ENCODE measurements at regions not wholly inside any gene's neighbourhood (a gene's known extent, or its start where the extent isn't known, plus 50 kb on each side); places are given as distances from the start of the nearest gene placed in this dataset.

- intact Hi-C loops (cut with DNase I): no loop called here
- no peaks in the 10 kb centered on the region for H3K9me3 ChIP-seq
- H3K27me3 ChIP-seq: no peaks in the 10 kb centered on the region
- 82 to 88% methylated on average over 1 of the region's 1 CpG for WGBS, 2 donors
- no peak overlapping the region for H3K27ac ChIP-seq
- no peak overlapping the region for H3K4me3 ChIP-seq (replicated peaks in 1 of 3)
- no peak for DNase-seq
- no peaks in the 10 kb centered on the region for H3K4me1 ChIP-seq
- no peaks in the 10 kb centered on the region for H3K36me3 ChIP-seq
- no peak for TF ChIP-seq CTCF (IDR thresholded peaks at IDR 0.05)
- no peak for TF ChIP-seq POLR2A (IDR thresholded peaks at IDR 0.05)
Observed at GRCh38 chr14:43471595-43471994, 1035.5 kb downstream of the FSCB start.

- Histone ChIP-seq H3K36me3 (no peaks in the 10 kb centered on the region), H3K9me3 (no peaks in the 10 kb centered on the region), H3K27me3 (no peaks in the 10 kb centered on the region), H3K27ac (no peak overlapping the region), H3K4me3 (replicated peaks in 1 of 3) (no peak overlapping the region), H3K4me1 (no peaks in the 10 kb centered on the region)
- no peak for DNase-seq
- intact Hi-C loops (cut with DNase I): no loop called here
- 88% methylated on average over 1 of the region's 1 CpG for WGBS, 2 donors
- TF ChIP-seq CTCF (IDR thresholded peaks at IDR 0.05) (no peak), POLR2A (IDR thresholded peaks at IDR 0.05) (no peak)
Observed at GRCh38 chr14:43464968-43465367, 1042.1 kb downstream of the FSCB start.

GRCh38 chr14:43449291-43449690, 1057.8 kb downstream of the FSCB start:
- Histone ChIP-seq H3K36me3 (no peaks in the 10 kb centered on the region), H3K4me1 (no peaks in the 10 kb centered on the region)
- TF ChIP-seq POLR2A (IDR thresholded peaks at IDR 0.05) (no peak), CTCF (IDR thresholded peaks at IDR 0.05) (no peak)

GRCh38 chr14:43438056-43438455, 1069.0 kb downstream of the FSCB start:
- DNase-seq: no peak
- Histone ChIP-seq H3K27me3 (no peaks in the 10 kb centered on the region), H3K27ac (no peak overlapping the region), H3K9me3 (no peaks in the 10 kb centered on the region), H3K36me3 (no peaks in the 10 kb centered on the region), H3K4me3 (replicated peaks in 1 of 3) (no peak overlapping the region), H3K4me1 (no peaks in the 10 kb centered on the region)
- WGBS, 2 donors: 70 to 78% methylated on average over 3 of the region's 3 CpGs
- intact Hi-C loops (cut with DNase I): no loop called here
- TF ChIP-seq POLR2A (IDR thresholded peaks at IDR 0.05) (no peak), CTCF (IDR thresholded peaks at IDR 0.05) (no peak)

More at GRCh38 chr14:43449291-43449690, 1057.8 kb downstream of the FSCB start:
- DNase-seq: no peak
- no peak overlapping the region for H3K27ac ChIP-seq
- 26 to 39% methylated on average over 5 of the region's 5 CpGs for WGBS, 2 donors
- intact Hi-C loops (cut with DNase I): no loop called here
- H3K4me3 ChIP-seq (replicated peaks in 1 of 3): no peak overlapping the region
- H3K9me3 ChIP-seq: no peaks in the 10 kb centered on the region
- H3K27me3 ChIP-seq: no peaks in the 10 kb centered on the region

- no peaks in the 10 kb centered on the region for H3K9me3 ChIP-seq
- H3K27me3 ChIP-seq: no peaks in the 10 kb centered on the region
- DNase-seq: no peak
- TF ChIP-seq POLR2A (IDR thresholded peaks at IDR 0.05) (no peak), CTCF (IDR thresholded peaks at IDR 0.05) (no peak)
- no peaks in the 10 kb centered on the region for H3K36me3 ChIP-seq
- intact Hi-C loops (cut with DNase I): no loop called here
- no peak overlapping the region for H3K27ac ChIP-seq
- no peaks in the 10 kb centered on the region for H3K4me1 ChIP-seq
- WGBS, 2 donors: 83 to 85% methylated on average over 4 of the region's 4 CpGs
- no peak overlapping the region for H3K4me3 ChIP-seq (replicated peaks in 1 of 3)
Observed at GRCh38 chr14:43418324-43418723, 1088.8 kb downstream of the FSCB start.

All from thyroid gland (tissue), 4 donors.